Liver (tissue), 3 donors: ENCODE measurements at regions not wholly inside any gene's neighbourhood (a gene's known extent, or its start where the extent isn't known, plus 50 kb on each side); places are given as distances from the start of the nearest gene placed in this dataset.

Experiments used
- CTCF ChIP-seq: fragments of 150-350 bp; IDR thresholded peaks from 2 replicates; pipeline ENCODE4 v1.5.1; 2017; ENCODE audit warnings: improper control_type of control experiment, low read depth, low read length; ENCODE audit not compliant: missing input control
- FOXA2 ChIP-seq: IDR thresholded peaks from 2 replicates; pipeline ENCODE4 v1.6.1; 2016; ENCODE audit warnings: antibody characterized with exemption
- HNF4A ChIP-seq, 2 donors: conservative IDR thresholded peaks; 2 replicates each; pipeline ENCODE4 v1.6.1; 2016; ENCODE audit warnings: antibody characterized with exemption in 2 of 2, mild to moderate bottlenecking in 2 of 2
- MAX ChIP-seq: IDR thresholded peaks from 2 replicates; pipeline ENCODE4 v1.6.1; 2016; ENCODE audit warnings: antibody characterized with exemption
- REST ChIP-seq: IDR thresholded peaks from 2 replicates; pipeline ENCODE4 v1.6.1; 2016; ENCODE audit warnings: antibody characterized with exemption, mild to moderate bottlenecking
- donor health status: healthy.
- donor health status: healthy.

- TF ChIP-seq CTCF (no peak), HNF4A (conservative IDR thresholded peaks at IDR 0.05) (no peak), REST (no peak), FOXA2 (no peak), MAX (no peak)
Observed at GRCh38 chr1:172928412-172928811, 122.3 kb downstream of the TNFSF18 start.
